ENCODE measurements at regions not wholly inside any gene's neighbourhood (a gene's known extent, or its start where the extent isn't known, plus 50 kb on each side); places are given as distances from the start of the nearest gene placed in this dataset.

GRCh38 chr12:111033281-111034082 is 113.1 kb upstream of the MYL2 start:
- peaks cover 7 to 23% (median 15%) of the 10 kb centered on the region in 4 experiments for H3K4me1 ChIP-seq (replicated peaks in 1 of 4; ENCODE audit: control insufficient read depth in 3 of 4, insufficient read depth in 4 of 4, low read length in 3 of 4)
- H3K18ac ChIP-seq (ENCODE audit: extremely low read depth, low read length), result no peak overlapping the region; the same call in 1 of the 2 replicates
- H2BK5ac ChIP-seq (ENCODE audit: low read depth, low read length), result no peak overlapping the region
- H3K14ac ChIP-seq (ENCODE audit: insufficient read length), result no peak overlapping the region
- DNase-seq (ENCODE audit: low read depth in 1 of 2, low spot score in 2 of 2) (peak in 1 of 2 experiments; percentile 84), FAIRE-seq (no peak)
- H3K36me3 ChIP-seq (ENCODE audit: control insufficient read depth in 2 of 4, insufficient read depth in 4 of 4, low read length in 3 of 4), result no peaks in the 10 kb centered on the region
- H3K23ac ChIP-seq (ENCODE audit: insufficient read length), result no peak overlapping the region
- peaks cover 2 to 3% of the 10 kb centered on the region in 2 experiments for H4K20me1 ChIP-seq (replicated peaks in 1 of 2; ENCODE audit: control insufficient read depth in 1 of 2, insufficient read depth in 2 of 2, low read length in 2 of 2)
- H3K9ac ChIP-seq (replicated peaks in 1 of 4; ENCODE audit: extremely low read depth in 1 of 4, low read depth in 3 of 4, low read length in 3 of 4), result peak overlapping the region in 3 of 4 experiments; percentile 25 to 70 (median 25); a peak in 3 of 7 replicates
- H2BK20ac ChIP-seq (ENCODE audit: low read length), result no peak overlapping the region
- H4K5ac ChIP-seq (ENCODE audit: insufficient read length, low read depth, low read length), result no peak overlapping the region
- CTCF ChIA-PET (ENCODE audit: partially characterized antibody), result interaction anchor here (0.6 to 2.3 kb wide), 22 partner anchors 8 to 441 kb away, joined by 3 to 10 read pairs (median 3); no protein-coding TSS in a partner anchor
- WGBS, 2 experiments (ENCODE audit: extremely low coverage in 1 of 2, insufficient coverage in 1 of 2, insufficient read length in 1 of 2, insufficient replicate concordance in 2 of 2, low coverage in 1 of 2, low lambda C conversion rate in 2 of 2, missing lambda C conversion rate in 1 of 2), result 0% methylated on average over 24 of the region's 93 CpGs; no CpG with 5 or more reads in 1 of the 2 experiments
- H4K8ac ChIP-seq (ENCODE audit: extremely low read depth, insufficient read depth, low read length), result peak overlapping the region; percentile 73; the same call in 1 of the 2 replicates
- H2AFZ ChIP-seq (ENCODE audit: low read length), result no peak overlapping the region
- H3K79me1 ChIP-seq (ENCODE audit: low read depth, low read length), result 0 out of 2 replicates have a peak, but pooled peaks cover 2% of the 10 kb centered on the region
- peaks cover 0 to 26% (median 16%) of the 10 kb centered on the region in 4 experiments; a peak in 5 of 7 replicates for H3K27me3 ChIP-seq (replicated peaks in 1 of 4; ENCODE audit: control insufficient read depth in 3 of 4, extremely low read depth in 1 of 4, insufficient read depth in 3 of 4, low read length in 3 of 4)
- no peak overlapping the region for H4K91ac ChIP-seq (replicated peaks; ENCODE audit: insufficient read length, low read length)
- H2AK5ac ChIP-seq (ENCODE audit: low read depth, low read length), result no peak overlapping the region
- H2BK12ac ChIP-seq (ENCODE audit: low read depth, low read length), result no peak overlapping the region
- H3K4me3 ChIP-seq (ENCODE audit: extremely low read depth in 1 of 4, insufficient read depth in 2 of 4, low read depth in 3 of 4, low read length in 4 of 4), result peak overlapping the region; percentile 62 to 95 (median 76)
- peaks cover 16% of the 10 kb centered on the region; the same call in 1 of the 2 replicates for H3K23me2 ChIP-seq (ENCODE audit: low read depth, low read length)
- H3K9me3 ChIP-seq (ENCODE audit: insufficient read depth in 2 of 2, low read depth in 1 of 2, low read length in 1 of 2), result no peaks in the 10 kb centered on the region
- H2BK15ac ChIP-seq (ENCODE audit: low read length), result no peak overlapping the region
- POLR2A ChIA-PET (ENCODE audit: partially characterized antibody), result no interaction called here
- H3K27ac ChIP-seq (ENCODE audit: low read depth, low read length), result no peak overlapping the region
- peak overlapping the region; percentile 78 to 98 for H3K4me2 ChIP-seq (ENCODE audit: insufficient read depth in 1 of 2, low read depth in 2 of 2, low read length in 2 of 2)
- H3K4ac ChIP-seq (replicated peaks; ENCODE audit: insufficient read length, low read depth, low read length), result no peak overlapping the region
- no peak overlapping the region for H3K56ac ChIP-seq (replicated peaks; ENCODE audit: insufficient read length, low read depth, low read length)
- no peak overlapping the region for H2BK120ac ChIP-seq (replicated peaks; ENCODE audit: low read depth, low read length)
- peaks cover 0 to 11% of the 10 kb centered on the region in 2 experiments; a peak in 1 of 4 replicates for H3K79me2 ChIP-seq (ENCODE audit: control insufficient read depth in 1 of 2, insufficient read depth in 2 of 2, low read length in 2 of 2)
- 0 out of 2 replicates have a peak, but pooled peaks have one; percentile 23 for TF ChIP-seq JUND (IDR thresholded peaks at IDR 0.05; ENCODE audit: low read length)
- no peak for TF ChIP-seq BCL11A (IDR thresholded peaks at IDR 0.05; ENCODE audit: low read depth in 2 of 2, low read length in 2 of 2)
- no peak for TF ChIP-seq KDM5A (IDR thresholded peaks at IDR 0.05; ENCODE audit: low read length)
- TF ChIP-seq SP2 (IDR thresholded peaks at IDR 0.05; ENCODE audit: low read length), result no peak
- no peak for TF ChIP-seq GABPA (IDR thresholded peaks at IDR 0.05; ENCODE audit: borderline replicate concordance, insufficient read depth, low read length)
- TF ChIP-seq SIN3A (conservative IDR thresholded peaks at IDR 0.05 in 1 of 2, IDR thresholded peaks at IDR 0.05 in 1 of 2; ENCODE audit: low read depth in 1 of 2, low read length in 2 of 2), result 0 out of 4 replicates have a peak, but pooled peaks of 1 of the 2 experiments have one; percentile 63
- TF ChIP-seq ASH2L (IDR thresholded peaks at IDR 0.05; ENCODE audit: low read length), result peak; percentile 33
- no peak for TF ChIP-seq CTBP2 (IDR thresholded peaks at IDR 0.05; ENCODE audit: borderline replicate concordance, insufficient read depth, insufficient read length, low read length)
- peak; percentile 28; the same call in 1 of the 2 replicates for TF ChIP-seq CREB1 (IDR thresholded peaks at IDR 0.05)
- no peak for TF ChIP-seq ATF2 (IDR thresholded peaks at IDR 0.05; ENCODE audit: low read length)
